IMR-90 (cell line): ENCODE measurements at regions not wholly inside any gene's neighbourhood (a gene's known extent, or its start where the extent isn't known, plus 50 kb on each side); places are given as distances from the start of the nearest gene placed in this dataset.

Source experiments
- ATAC-seq: fragments of 200-7000 bp; cut with Tn5 transposase; 2 replicates; pipeline ENCODE4 v1.9.1; 2020; ENCODE audit warnings: low read depth, mild to moderate bottlenecking, moderate library complexity
- BruUV-seq: library from RNA; stranded (reverse); fragments of 400-500 nt; replicated peaks from 2 replicates; lab custom pipeline; 2021; lab: Mats Ljungman, UMichigan
- CTCF ChIA-PET: fragments of 300-600 bp; formaldehyde crosslinking; extraction: SDS; loops from one replicate; lab custom pipeline; 2021; ENCODE audit warnings: antibody characterized with exemption; lab: Yijun Ruan, JAX
- POLR2A ChIA-PET: fragments of 300-600 bp; sonication (Branson Sonifier 250); formaldehyde crosslinking; loops from one replicate; lab custom pipeline; 2022; ENCODE audit warnings: antibody characterized with exemption; ENCODE audit not compliant: unreplicated experiment; lab: Charles Lee
- DNase-seq: peaks from one replicate; pipeline ENCODE4 v3.0.0; 2013
- H2AFZ ChIP-seq: replicated peaks from 2 replicates; pipeline ENCODE3; 2013; ENCODE audit warnings: low read length, mild to moderate bottlenecking; ENCODE audit not compliant: poor library complexity
- H2AK5ac ChIP-seq: 2 replicates; pipeline ENCODE4 v1.6.1; 2013; ENCODE audit warnings: low read depth, low read length, inconsistent platforms
- H2AK9ac ChIP-seq: replicated peaks from 2 replicates; pipeline ENCODE3; 2013; ENCODE audit warnings: mild to moderate bottlenecking, low read depth, low read length, moderate library complexity; ENCODE audit not compliant: poor library complexity
- H2BK120ac ChIP-seq: 2 replicates; pipeline ENCODE4 v1.6.1; 2013; ENCODE audit warnings: low read depth, low read length, inconsistent platforms
- H2BK15ac ChIP-seq: 3 replicates; pipeline ENCODE4 v1.6.1; 2013; ENCODE audit warnings: low read depth, low read length, inconsistent platforms
- H2BK20ac ChIP-seq: 2 replicates; pipeline ENCODE4 v1.6.1; 2013; ENCODE audit warnings: low read depth, mild to moderate bottlenecking, inconsistent platforms, low read length, moderate library complexity
- H2BK5ac ChIP-seq: 2 replicates; pipeline ENCODE4 v1.6.1; 2013; ENCODE audit warnings: mild to moderate bottlenecking, low read depth, low read length, inconsistent platforms; ENCODE audit not compliant: poor library complexity, severe bottlenecking
- H3K14ac ChIP-seq: replicated peaks from 2 replicates; pipeline ENCODE4 v1.6.1; 2013; ENCODE audit warnings: low read depth, low read length, inconsistent platforms
- H3K18ac ChIP-seq: 2 replicates; pipeline ENCODE4 v1.6.1; 2013; ENCODE audit warnings: low read depth, low read length, control low read depth
- H3K23ac ChIP-seq: 2 replicates; pipeline ENCODE4 v1.6.1; 2013; ENCODE audit warnings: low read depth, low read length, inconsistent platforms
- H3K27ac ChIP-seq: 2 replicates; pipeline ENCODE4 v1.5.1; 2013; ENCODE audit warnings: mild to moderate bottlenecking, control low read depth, low read length; ENCODE audit not compliant: insufficient read depth
- H3K27me3 ChIP-seq: 2 replicates; pipeline ENCODE4 v1.6.1; 2013; ENCODE audit warnings: low read length; ENCODE audit not compliant: control insufficient read depth, insufficient read depth
- H3K36me3 ChIP-seq: 2 replicates; pipeline ENCODE4 v1.6.1; 2013; ENCODE audit warnings: low read length, mixed read lengths; ENCODE audit not compliant: control insufficient read depth, insufficient read depth
- H3K4ac ChIP-seq: 2 replicates; pipeline ENCODE4 v1.6.1; 2013; ENCODE audit warnings: low read depth, low read length, inconsistent platforms
- H3K4me1 ChIP-seq: 2 replicates; pipeline ENCODE4 v1.6.1; 2013; ENCODE audit warnings: low read length, mixed read lengths; ENCODE audit not compliant: control insufficient read depth, insufficient read depth
- H3K4me2 ChIP-seq: 2 replicates; pipeline ENCODE4 v1.6.1; 2013; ENCODE audit warnings: low read depth, mild to moderate bottlenecking, control low read depth, low read length, moderate library complexity
- H3K4me3 ChIP-seq: 2 replicates; pipeline ENCODE4 v1.5.1; 2013; ENCODE audit warnings: low read depth, mild to moderate bottlenecking, control low read depth, low read length, moderate library complexity; ENCODE audit not compliant: insufficient read depth
- H3K56ac ChIP-seq: 2 replicates; pipeline ENCODE4 v1.6.1; 2013; ENCODE audit warnings: low read length, inconsistent platforms; ENCODE audit not compliant: insufficient read depth; ENCODE audit errors: extremely low read depth
- H3K79me1 ChIP-seq, 2 experiments: 2 replicates each; pipeline ENCODE4 v1.6.1; 2013; ENCODE audit warnings: low read length in 2 of 2, inconsistent platforms in 1 of 2, low read depth in 1 of 2
- H3K9ac ChIP-seq: 2 replicates; pipeline ENCODE4 v1.6.1; 2013; ENCODE audit warnings: low read depth, low read length, control low read depth
- H3K9me1 ChIP-seq: 2 replicates; pipeline ENCODE4 v1.6.1; 2013; ENCODE audit warnings: low read length, inconsistent platforms; ENCODE audit not compliant: insufficient read depth
- H3K9me3 ChIP-seq: 2 replicates; pipeline ENCODE4 v1.6.1; 2013; ENCODE audit warnings: low read length; ENCODE audit not compliant: control insufficient read depth, insufficient read depth
- H4K20me1 ChIP-seq: 2 replicates; pipeline ENCODE4 v1.6.1; 2013; ENCODE audit warnings: low read length, inconsistent platforms; ENCODE audit not compliant: insufficient read depth
- H4K5ac ChIP-seq: 2 replicates; pipeline ENCODE4 v1.6.1; 2013; ENCODE audit warnings: mild to moderate bottlenecking, low read depth, low read length, control low read depth
- H4K8ac ChIP-seq, 2 experiments: 2 replicates each; pipeline ENCODE4 v1.6.1; 2013; ENCODE audit warnings: low read depth in 2 of 2, low read length in 2 of 2, control low read depth in 1 of 2, inconsistent platforms in 1 of 2
- H4K91ac ChIP-seq: 2 replicates; pipeline ENCODE4 v1.6.1; 2013; ENCODE audit warnings: low read depth, low read length, inconsistent platforms; ENCODE audit not compliant: insufficient read depth
- BHLHE40 ChIP-seq: fragments of 150-350 bp; IDR thresholded peaks from 2 replicates; pipeline ENCODE4 v1.6.1; 2016; ENCODE audit warnings: mild to moderate bottlenecking, low read depth, low read length
- CHD1 ChIP-seq: IDR thresholded peaks from 2 replicates; pipeline ENCODE4 v1.6.1; 2012; ENCODE audit warnings: low read depth, low read length, improper control_type of control experiment
- MXI1 ChIP-seq: IDR thresholded peaks from 2 replicates; pipeline ENCODE4 v1.6.1; 2012; ENCODE audit warnings: low read depth, mild to moderate bottlenecking, low read length, moderate library complexity, borderline replicate concordance
- WGBS, 2 experiments: methylation state at CpG; one replicate each; pipeline versions ENCODE4 v1.1.5 to v1.1.7; 2013; ENCODE audit warnings: missing lambda C conversion rate in 2 of 2; ENCODE audit not compliant: insufficient read length in 1 of 2; ENCODE audit errors: extremely low coverage in 2 of 2; 5-methylcytosine and 5-hydroxymethylcytosine counted together
- dilution Hi-C: fragments of 300-500 bp; cut with HindIII; formaldehyde crosslinking; loops from one replicate; pipeline ENCODE4 v1.14.3; 2018; ENCODE audit warnings: low sequenced_read_pairs; ENCODE audit not compliant: unreplicated experiment
- in situ Hi-C: fragments of 300-500 bp; cut with MboI; formaldehyde crosslinking; loops from 3 replicates; pipeline ENCODE4 v1.14.3; 2019; ENCODE audit warnings: low sequenced_read_pairs, inconsistent platforms, mixed read lengths
- intact Hi-C: fragments of 100-400 bp; cut with micrococcal nuclease; formaldehyde crosslinking; loops from 2 replicates; pipeline ENCODE4 v1.10.0; 2022

GRCh38 chr2:211103989-211104388 lies 547.6 kb downstream of the CPS1 start:
- Histone ChIP-seq H3K4ac (no peak overlapping the region), H2AFZ (no peak overlapping the region), H3K4me3 (no peak overlapping the region), H2AK9ac (no peak overlapping the region), H2AK5ac (no peak overlapping the region), H3K27me3 (no peaks in the 10 kb centered on the region), H3K56ac (no peak overlapping the region), H3K9me1 (no peaks in the 10 kb centered on the region), H4K20me1 (no peaks in the 10 kb centered on the region), H3K4me1 (no peaks in the 10 kb centered on the region), H3K27ac (no peak overlapping the region), H3K36me3 (no peaks in the 10 kb centered on the region), H2BK120ac (no peak overlapping the region), H4K8ac (no peak overlapping the region), H3K9ac (no peak overlapping the region), H3K18ac (no peak overlapping the region), H3K4me2 (no peak overlapping the region), H4K91ac (no peak overlapping the region), H3K9me3 (peaks cover 15% of the 10 kb centered on the region), H2BK5ac (no peak overlapping the region), H2BK15ac (no peak overlapping the region), H2BK20ac (no peak overlapping the region), H4K5ac (no peak overlapping the region), H3K79me1 (no peaks in the 10 kb centered on the region), H3K14ac (no peak overlapping the region), H3K23ac (no peak overlapping the region)
- WGBS, 2 experiments = no CpG with 5 or more reads among the region's 4 CpGs
- ATAC-seq (no peak), DNase-seq (no peak)
- CTCF ChIA-PET = no interaction called here
- in situ Hi-C loops (no loop called here), dilution Hi-C loops (no loop called here), intact Hi-C loops (no loop called here)
- TF ChIP-seq BHLHE40 (no peak), CHD1 (no peak), MXI1 (no peak)
- BruUV-seq = no TSS peak
- POLR2A ChIA-PET = no interaction called here
